GM12891 (cell line): ENCODE measurements at regions not wholly inside any gene's neighbourhood (a gene's known extent, or its start where the extent isn't known, plus 50 kb on each side); places are given as distances from the start of the nearest gene placed in this dataset.

ENCODE experiments used
- PAX5 ChIP-seq: IDR thresholded peaks from 2 replicates; pipeline ENCODE4 v1.6.1; 2011; ENCODE audit warnings: low read length, moderate library complexity, mild to moderate bottlenecking; ENCODE audit not compliant: insufficient read depth, severe bottlenecking
- POLR2A ChIP-seq: IDR thresholded peaks from 2 replicates; pipeline ENCODE4 v1.6.1; 2011; ENCODE audit warnings: low read depth, low read length, control low read depth
- TAF1 ChIP-seq: IDR thresholded peaks from 2 replicates; pipeline ENCODE4 v1.6.1; 2011; ENCODE audit warnings: low read depth, low read length, control low read depth

DNA sequence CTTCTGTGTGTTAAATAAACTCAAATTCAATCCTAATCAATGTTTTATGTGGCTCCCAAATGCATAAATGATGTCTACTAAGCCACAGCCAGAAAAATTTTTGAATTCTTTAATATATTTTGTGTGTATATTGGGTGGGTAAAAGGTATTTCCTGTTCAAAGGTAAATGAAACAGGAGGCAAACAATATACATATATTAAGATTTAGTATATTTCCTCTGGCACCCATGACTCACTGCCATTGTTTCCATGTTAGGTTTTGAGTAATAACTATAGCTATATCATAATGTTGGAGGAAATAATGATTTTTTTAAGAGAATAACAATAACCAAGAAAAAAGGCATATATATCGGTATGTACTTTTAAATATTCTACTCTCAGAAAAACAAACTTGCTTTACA lies 1071.9 kb upstream of the CDH10 start:
- TF ChIP-seq POLR2A (no peak), TAF1 (no peak), PAX5 (no peak)
